GM08714 (cell line): ENCODE measurements at regions not wholly inside any gene's neighbourhood (a gene's known extent, or its start where the extent isn't known, plus 50 kb on each side); places are given as distances from the start of the nearest gene placed in this dataset.
"Not testable (repeated sequence)": the region's sequence is repeated elsewhere in the genome, so short reads cannot be mapped to it uniquely, and the experiment has no call there.

Source experiments
- H3K4me3 ChIP-seq: fragments of 200-500 bp; sonication (Bioruptor generic); 2 replicates; pipeline ENCODE4 v1.5.1; 2014; ENCODE audit warnings: mild to moderate bottlenecking, low read length, inconsistent platforms
- ZNF274 ChIP-seq: IDR thresholded peaks from 2 replicates; pipeline ENCODE4 v1.6.1; 2012; ENCODE audit warnings: mild to moderate bottlenecking, low read depth, low read length

GRCh38 chr1:143784239-143784882 lies 187.4 kb downstream of the FAM72C start:
- H3K4me3 ChIP-seq = not testable (repeated sequence)

GRCh38 chr1:143778178-143778577 lies 193.6 kb downstream of the FAM72C start:
- not testable (repeated sequence) for H3K4me3 ChIP-seq

GRCh38 chr1:143764831-143765230 lies 207.0 kb downstream of the FAM72C start:
- not testable (repeated sequence) for H3K4me3 ChIP-seq

- not testable (repeated sequence) for H3K4me3 ChIP-seq
Observed at GRCh38 chr1:143760366-143760765, 211.4 kb downstream of the FAM72C start.

GRCh38 chr1:143755961-143756360 lies 215.8 kb downstream of the FAM72C start:
- H3K4me3 ChIP-seq = not testable (repeated sequence)

GRCh38 chr1:143748906-143749305 lies 222.9 kb downstream of the FAM72C start:
- no peak for TF ChIP-seq ZNF274
- no peak overlapping the region for H3K4me3 ChIP-seq

GRCh38 chr1:143736562-143736961 lies 235.2 kb downstream of the FAM72C start:
- TF ChIP-seq ZNF274 = no peak
- no peak overlapping the region for H3K4me3 ChIP-seq

GRCh38 chr1:143735764-143736461 lies 235.9 kb downstream of the FAM72C start:
- TF ChIP-seq ZNF274 = no peak
- no peak overlapping the region for H3K4me3 ChIP-seq

- not testable (repeated sequence) for H3K4me3 ChIP-seq
Observed at GRCh38 chr1:143734261-143734660, 237.5 kb downstream of the FAM72C start.

GRCh38 chr1:143730890-143731289 lies 240.9 kb downstream of the FAM72C start:
- not testable (repeated sequence) for H3K4me3 ChIP-seq

GRCh38 chr1:143729449-143730111 lies 242.2 kb downstream of the FAM72C start:
- not testable (repeated sequence) for H3K4me3 ChIP-seq

- H3K4me3 ChIP-seq = not testable (repeated sequence)
Observed at GRCh38 chr1:143728802-143729448, 242.9 kb downstream of the FAM72C start.

- H3K4me3 ChIP-seq = no peak overlapping the region
- no peak for TF ChIP-seq ZNF274
Observed at GRCh38 chr1:143727263-143727662, 244.5 kb downstream of the FAM72C start.

GRCh38 chr1:143721024-143721373 lies 250.8 kb downstream of the FAM72C start:
- no peak for TF ChIP-seq ZNF274
- H3K4me3 ChIP-seq = no peak overlapping the region
